ENCODE measurements at regions not wholly inside any gene's neighbourhood (a gene's known extent, or its start where the extent isn't known, plus 50 kb on each side); places are given as distances from the start of the nearest gene placed in this dataset.
A peak's percentile ranks its signal among the peaks of the same experiment; 100 is the strongest.

- H3K4me3 ChIP-seq: no peak overlapping the region
- no peak overlapping the region for H3K9ac ChIP-seq (ENCODE audit: control insufficient read depth, insufficient read depth, low read length)
- no peak for DNase-seq (ENCODE audit: low read depth, low spot score)
- H4K20me1 ChIP-seq (ENCODE audit: control insufficient read depth, insufficient read depth): no peaks in the 10 kb centered on the region
- POLR2A ChIA-PET: no interaction called here
- intact Hi-C loops (cut with micrococcal nuclease; ENCODE audit: unreplicated experiment): no loop called here
- WGBS (ENCODE audit: insufficient coverage, insufficient replicate concordance, low lambda C conversion rate, missing lambda C conversion rate): 35% methylated on average over 3 of the region's 3 CpGs
- no peaks in the 10 kb centered on the region; a peak in 2 of 4 replicates for H3K27me3 ChIP-seq (replicated peaks in 1 of 2; ENCODE audit: control insufficient read depth in 2 of 2, insufficient read depth in 2 of 2, low read length in 1 of 2)
- in situ Hi-C loops (cut with MboI): no loop called here
- no peak overlapping the region for H2AFZ ChIP-seq (ENCODE audit: control insufficient read depth, low read depth, low read length)
- no peaks in the 10 kb centered on the region for H3K79me2 ChIP-seq (ENCODE audit: control insufficient read depth, insufficient read depth, low read length)
- CTCF ChIA-PET: no interaction called here
- RAD21 ChIA-PET (ENCODE audit: unreplicated experiment): no interaction called here
- no peak overlapping the region for H3K4me2 ChIP-seq (ENCODE audit: control insufficient read depth, insufficient read depth)
- peak; percentile 7; the same call in 2 of the 3 replicates for ATAC-seq
- SMC1A ChIA-PET (ENCODE audit: uncharacterized antibody, unreplicated experiment): no interaction called here
- no peak for TF ChIP-seq CHD4 (IDR thresholded peaks at IDR 0.05)
- TF ChIP-seq TBL1XR1 (IDR thresholded peaks at IDR 0.05; ENCODE audit: low read depth, low read length): no peak
- TF ChIP-seq DPF2 (IDR thresholded peaks at IDR 0.05): no peak
- TF ChIP-seq CHD1 (IDR thresholded peaks at IDR 0.05; ENCODE audit: low read depth, low read length): no peak
- TF ChIP-seq SREBF2 (IDR thresholded peaks at IDR 0.05; ENCODE audit: low read length): no peak
- no peak for TF ChIP-seq TCF7 (IDR thresholded peaks at IDR 0.05; ENCODE audit: borderline replicate concordance)
- TF ChIP-seq ZBTB33 (IDR thresholded peaks at IDR 0.05): no peak
- TF ChIP-seq HDAC6 (IDR thresholded peaks at IDR 0.05; ENCODE audit: unreplicated experiment): no peak
- no peak for TF ChIP-seq SMC3 (IDR thresholded peaks at IDR 0.05; ENCODE audit: borderline replicate concordance, low read length)
- no peak for TF ChIP-seq SIN3A (IDR thresholded peaks at IDR 0.05; ENCODE audit: low read depth, low read length)
- no peak for TF ChIP-seq E2F8 (IDR thresholded peaks at IDR 0.05; ENCODE audit: low read depth, partially characterized antibody)
- no peak for TF ChIP-seq TCF3 (IDR thresholded peaks at IDR 0.05; ENCODE audit: borderline replicate concordance, insufficient read depth, low read depth, low read length)
- no peak for TF ChIP-seq SP1 (IDR thresholded peaks at IDR 0.05; ENCODE audit: low read depth, low read length)
- TF ChIP-seq EP300 (IDR thresholded peaks at IDR 0.05; ENCODE audit: borderline replicate concordance in 1 of 2, control insufficient read depth in 1 of 2, low read depth in 2 of 2, low read length in 2 of 2): no peak
- no peak for TF ChIP-seq NFYA (IDR thresholded peaks at IDR 0.05; ENCODE audit: borderline replicate concordance, low read depth, low read length)
- no peak for TF ChIP-seq WRNIP1 (IDR thresholded peaks at IDR 0.05; ENCODE audit: borderline replicate concordance, low read depth, low read length)
- TF ChIP-seq USF2 (IDR thresholded peaks at IDR 0.05; ENCODE audit: borderline replicate concordance, low read depth, low read length): no peak
- no peak for TF ChIP-seq RB1 (IDR thresholded peaks at IDR 0.05; ENCODE audit: borderline replicate concordance)
- no peak for TF ChIP-seq SKIL (IDR thresholded peaks at IDR 0.05; ENCODE audit: low read depth, poor library complexity, severe bottlenecking)
- no peaks in the 10 kb centered on the region for H3K36me3 ChIP-seq (ENCODE audit: control insufficient read depth in 2 of 2, insufficient read depth in 2 of 2, low read length in 1 of 2)
- no TSS peak for BruUV-seq (replicated peaks)
- peaks cover 13% of the 10 kb centered on the region for H3K4me1 ChIP-seq (ENCODE audit: control insufficient read depth, insufficient read depth, low read length)
- no peak for FAIRE-seq
- H3K27ac ChIP-seq (ENCODE audit: control insufficient read depth, insufficient read depth): no peak overlapping the region
- H3K9me3 ChIP-seq (replicated peaks; ENCODE audit: control insufficient read depth, insufficient read depth, low read length): no peaks in the 10 kb centered on the region
Observed at GRCh38 chr2:217609952-217610351, 392.8 kb downstream of the TNS1 start.

Data from GM12878 (cell line).